CD4-positive, alpha-beta T cell treated with Interleukin-17A for 4 hours (primary cell): ENCODE measurements at regions not wholly inside any gene's neighbourhood (a gene's known extent, or its start where the extent isn't known, plus 50 kb on each side); places are given as distances from the start of the nearest gene placed in this dataset.
"Not testable (repeated sequence)": the region's sequence is repeated elsewhere in the genome, so short reads cannot be mapped to it uniquely, and the experiment has no call there.

ENCODE experiments used
- DNase-seq: peaks from one replicate; pipeline ENCODE4 v3.0.0-alpha.2; 2020; ENCODE audit warnings: mixed read lengths

- DNase-seq: no peak
These were observed 364.1 kb downstream of the KCNJ2 start for GRCh38 chr17:70533427-70533826.

GRCh38 chr17:70535986-70536385, 366.7 kb downstream of the KCNJ2 start:
- no peak for DNase-seq

- DNase-seq: no peak
These were observed 370.0 kb downstream of the KCNJ2 start for GRCh38 chr17:70539132-70539924.

GRCh38 chr17:70542876-70543275, 373.5 kb downstream of the KCNJ2 start:
- DNase-seq: no peak

- DNase-seq: no peak
These were observed 375.0 kb downstream of the KCNJ2 start for GRCh38 chr17:70544317-70544716.

GRCh38 chr17:70552230-70552981, 383.1 kb downstream of the KCNJ2 start:
- no peak for DNase-seq

- DNase-seq: no peak
These were observed 383.6 kb downstream of the KCNJ2 start for GRCh38 chr17:70552982-70553334.

- DNase-seq: no peak
These were observed 386.4 kb downstream of the KCNJ2 start for GRCh38 chr17:70555723-70556122.

GRCh38 chr17:70558821-70559220, 389.5 kb downstream of the KCNJ2 start:
- no peak for DNase-seq

GRCh38 chr17:70560471-70560870, 391.1 kb downstream of the KCNJ2 start:
- DNase-seq: no peak

- no peak for DNase-seq
These were observed 392.8 kb downstream of the KCNJ2 start for GRCh38 chr17:70562137-70562536.

- no peak for DNase-seq
These were observed 394.0 kb downstream of the KCNJ2 start for GRCh38 chr17:70563281-70563820.

- DNase-seq: no peak
These were observed 394.8 kb downstream of the KCNJ2 start for GRCh38 chr17:70564006-70564620.

- DNase-seq: no peak
These were observed 399.8 kb downstream of the KCNJ2 start for GRCh38 chr17:70569128-70569527.

- no peak for DNase-seq
These were observed 408.1 kb downstream of the KCNJ2 start for GRCh38 chr17:70577456-70577855.

- no peak for DNase-seq
These were observed 412.1 kb downstream of the KCNJ2 start for GRCh38 chr17:70581459-70581858.

GRCh38 chr17:70582777-70583176, 413.4 kb downstream of the KCNJ2 start:
- no peak for DNase-seq

GRCh38 chr17:70584255-70584654, 414.9 kb downstream of the KCNJ2 start:
- no peak for DNase-seq

- no peak for DNase-seq
These were observed 418.7 kb downstream of the KCNJ2 start for GRCh38 chr17:70588003-70588402.

GRCh38 chr17:70597774-70598173, 428.4 kb downstream of the KCNJ2 start:
- DNase-seq: no peak

- no peak for DNase-seq
These were observed 429.9 kb downstream of the KCNJ2 start for GRCh38 chr17:70599198-70599597.

GRCh38 chr17:70599945-70600344, 430.6 kb downstream of the KCNJ2 start:
- DNase-seq: not testable (repeated sequence)

- no peak for DNase-seq
These were observed 433.9 kb downstream of the KCNJ2 start for GRCh38 chr17:70603226-70603625.

- DNase-seq: no peak
These were observed 435.5 kb downstream of the KCNJ2 start for GRCh38 chr17:70604854-70605253.
